GM18861 (cell line): ENCODE measurements at regions not wholly inside any gene's neighbourhood (a gene's known extent, or its start where the extent isn't known, plus 50 kb on each side); places are given as distances from the start of the nearest gene placed in this dataset.

Experiments
- ATAC-seq: cut with Tn5 transposase; IDR thresholded peaks from one replicate; pipeline ENCODE4 v1.9.1; 2021; ENCODE audit not compliant: unreplicated experiment

- ATAC-seq, result no peak
Measured at GRCh38 chr3:180282386-180282785, 245.6 kb upstream of the PEX5L start.

- ATAC-seq, result no peak
Measured at GRCh38 chr3:180283251-180283650, 246.5 kb upstream of the PEX5L start.

- no peak for ATAC-seq
Measured at GRCh38 chr3:180284331-180285110, 247.8 kb upstream of the PEX5L start.

GRCh38 chr3:180287703-180288102, 251.0 kb upstream of the PEX5L start:
- ATAC-seq, result no peak

- ATAC-seq, result no peak
Measured at GRCh38 chr3:180288816-180289215, 252.1 kb upstream of the PEX5L start.

GRCh38 chr3:180290300-180290699, 253.6 kb upstream of the PEX5L start:
- no peak for ATAC-seq

- no peak for ATAC-seq
Measured at GRCh38 chr3:180294282-180295027, 257.7 kb upstream of the PEX5L start.

- no peak for ATAC-seq
Measured at GRCh38 chr3:180295811-180296210, 259.1 kb upstream of the PEX5L start.

- ATAC-seq, result no peak
Measured at GRCh38 chr3:180296971-180297370, 260.2 kb upstream of the PEX5L start.

- no peak for ATAC-seq
Measured at GRCh38 chr3:180306155-180306554, 269.4 kb upstream of the PEX5L start.

GRCh38 chr3:180306691-180307090, 270.0 kb upstream of the PEX5L start:
- no peak for ATAC-seq

GRCh38 chr3:180311242-180311641, 274.5 kb upstream of the PEX5L start:
- no peak for ATAC-seq

GRCh38 chr3:180316321-180316720, 279.6 kb upstream of the PEX5L start:
- no peak for ATAC-seq

- no peak for ATAC-seq
Measured at GRCh38 chr3:180319461-180319860, 282.5 kb upstream of the TTC14 start.

- ATAC-seq, result no peak
Measured at GRCh38 chr3:180320631-180321030, 281.3 kb upstream of the TTC14 start.

GRCh38 chr3:180321534-180321933, 280.4 kb upstream of the TTC14 start:
- no peak for ATAC-seq

- no peak for ATAC-seq
Measured at GRCh38 chr3:180322829-180323228, 279.1 kb upstream of the TTC14 start.

GRCh38 chr3:180324791-180325190, 277.2 kb upstream of the TTC14 start:
- ATAC-seq, result no peak

- ATAC-seq, result no peak
Measured at GRCh38 chr3:180325533-180325932, 276.4 kb upstream of the TTC14 start.

- ATAC-seq, result no peak
Measured at GRCh38 chr3:180325958-180326357, 276.0 kb upstream of the TTC14 start.

GRCh38 chr3:180329187-180329586, 272.8 kb upstream of the TTC14 start:
- ATAC-seq, result peak; percentile 80

GRCh38 chr3:180329847-180330246, 272.1 kb upstream of the TTC14 start:
- no peak for ATAC-seq
